ENCODE measurements at regions not wholly inside any gene's neighbourhood (a gene's known extent, or its start where the extent isn't known, plus 50 kb on each side); places are given as distances from the start of the nearest gene placed in this dataset.

DNA sequence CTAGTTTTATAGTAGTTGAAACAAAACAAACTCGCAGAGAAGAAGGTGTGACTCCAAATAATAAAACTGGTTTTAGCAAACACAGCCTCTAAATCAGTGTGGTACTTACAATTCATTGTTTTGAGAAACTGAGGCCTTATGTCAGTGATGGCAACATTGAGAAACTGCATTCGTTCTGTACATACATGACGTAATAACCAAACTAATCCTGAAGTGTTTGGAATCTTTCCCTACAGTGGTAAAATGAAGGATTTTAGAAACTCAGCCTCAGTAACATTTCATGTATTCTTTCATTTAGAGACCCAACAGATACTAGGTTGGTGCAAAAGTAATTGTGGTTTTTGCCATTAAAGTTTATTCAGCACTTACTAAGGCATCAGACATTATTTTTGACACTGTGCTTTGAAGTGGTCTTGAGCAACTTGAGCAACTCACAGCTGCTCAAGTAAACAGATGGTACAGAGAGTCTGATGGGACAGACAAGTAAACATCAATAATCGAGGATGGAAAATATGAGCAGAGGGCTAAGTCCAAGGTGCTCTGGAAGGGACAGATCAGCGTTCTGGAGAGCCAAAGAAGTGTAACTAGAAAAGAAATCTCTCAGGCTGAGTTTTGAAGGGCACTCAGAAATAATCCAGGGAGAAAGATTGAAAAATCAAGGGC lies 390.8 kb upstream of the BOD1L1 start:
- no CpG with 5 or more reads among the region's 5 CpGs for WGBS (ENCODE audit: extremely low coverage, insufficient coverage, insufficient read length)
- no peak overlapping the region for H4K91ac ChIP-seq (ENCODE audit: low read depth, low read length)

DNA sequence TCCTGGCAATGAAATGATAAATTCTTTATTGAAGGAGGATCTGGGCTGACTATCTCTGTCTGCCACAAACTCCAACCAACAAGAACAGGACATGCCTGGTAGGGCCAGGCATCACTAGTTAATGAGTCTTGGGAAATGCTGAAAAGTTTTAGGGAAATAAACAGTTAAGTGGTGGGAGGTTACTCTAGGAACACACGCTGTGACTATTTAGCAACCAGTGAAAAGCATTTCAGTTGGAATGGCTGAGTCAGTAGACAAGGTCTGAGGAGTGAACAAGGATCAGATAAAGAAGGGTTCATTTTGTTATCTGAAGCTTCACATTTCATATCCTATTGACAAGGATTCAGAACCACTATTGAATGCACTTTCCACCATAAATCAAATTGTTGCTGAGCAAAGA lies 394.9 kb upstream of the BOD1L1 start:
- no peaks in the 10 kb centered on the region for H3K27me3 ChIP-seq (ENCODE audit: insufficient read depth, low read length)
- H3K9ac ChIP-seq (ENCODE audit: low read length) = no peak overlapping the region
- H2BK12ac ChIP-seq (ENCODE audit: low read length) = no peak overlapping the region
- H3K4me1 ChIP-seq (ENCODE audit: control insufficient read depth in 1 of 2, insufficient read depth in 2 of 2, low read length in 2 of 2) = no peaks in the 10 kb centered on the region
- no peak overlapping the region for H2AK5ac ChIP-seq (ENCODE audit: low read length)
- H3K18ac ChIP-seq (ENCODE audit: low read length) = no peak overlapping the region
- H3K79me1 ChIP-seq (ENCODE audit: low read length) = no peaks in the 10 kb centered on the region
- H3K9me3 ChIP-seq (ENCODE audit: insufficient read depth, low read depth, low read length) = no peaks in the 10 kb centered on the region
- no peaks in the 10 kb centered on the region for H3K36me3 ChIP-seq (ENCODE audit: control insufficient read depth in 1 of 2, insufficient read depth in 2 of 2, low read length in 2 of 2)
- H2AFZ ChIP-seq (ENCODE audit: insufficient read depth, low read length, poor library complexity) = no peak overlapping the region
- no peak overlapping the region for H4K91ac ChIP-seq (ENCODE audit: low read depth, low read length)
- no peak overlapping the region for H3K27ac ChIP-seq (ENCODE audit: low read depth, low read length)
- DNase-seq = no peak
- H3K4ac ChIP-seq (ENCODE audit: low read depth, low read length) = no peak overlapping the region
- H3K14ac ChIP-seq (ENCODE audit: low read length) = no peak overlapping the region
- H4K12ac ChIP-seq (ENCODE audit: low read depth, low read length) = no peak overlapping the region
- H4K8ac ChIP-seq (ENCODE audit: low read depth, low read length) = no peak overlapping the region
- no peak overlapping the region for H3K4me2 ChIP-seq (ENCODE audit: low read length)
- no peak overlapping the region for H3K23ac ChIP-seq (ENCODE audit: low read length)
- H3K79me2 ChIP-seq (ENCODE audit: control insufficient read depth, insufficient read depth, low read length, poor library complexity) = no peaks in the 10 kb centered on the region
- no peak overlapping the region for H3K4me3 ChIP-seq (ENCODE audit: low read depth, low read length)
- WGBS (ENCODE audit: extremely low coverage, insufficient coverage, insufficient read length) = no CpG with 5 or more reads among the region's 1 CpG
- no peak overlapping the region for H2BK5ac ChIP-seq (ENCODE audit: low read depth, low read length, poor library complexity)
- no peak overlapping the region for H2BK120ac ChIP-seq (ENCODE audit: insufficient read depth, low read length, poor library complexity)

More for the DNA sequence above, 390.8 kb upstream of the BOD1L1 start:
- H2BK12ac ChIP-seq (ENCODE audit: low read length) = no peak overlapping the region
- H3K9ac ChIP-seq (ENCODE audit: low read length) = no peak overlapping the region
- H3K27ac ChIP-seq (ENCODE audit: low read depth, low read length) = no peak overlapping the region
- no peak overlapping the region for H3K4me3 ChIP-seq (ENCODE audit: low read depth, low read length)
- H2BK5ac ChIP-seq (ENCODE audit: low read depth, low read length, poor library complexity) = no peak overlapping the region
- H3K4me1 ChIP-seq (ENCODE audit: control insufficient read depth in 1 of 2, insufficient read depth in 2 of 2, low read length in 2 of 2) = no peaks in the 10 kb centered on the region
- no peak overlapping the region for H2AK5ac ChIP-seq (ENCODE audit: low read length)
- DNase-seq = no peak
- H3K23ac ChIP-seq (ENCODE audit: low read length) = no peak overlapping the region
- no peak overlapping the region for H2AFZ ChIP-seq (ENCODE audit: insufficient read depth, low read length, poor library complexity)
- no peak overlapping the region for H4K12ac ChIP-seq (ENCODE audit: low read depth, low read length)
- H3K36me3 ChIP-seq (ENCODE audit: control insufficient read depth in 1 of 2, insufficient read depth in 2 of 2, low read length in 2 of 2) = no peaks in the 10 kb centered on the region
- no peak overlapping the region for H3K18ac ChIP-seq (ENCODE audit: low read length)
- H3K79me2 ChIP-seq (ENCODE audit: control insufficient read depth, insufficient read depth, low read length, poor library complexity) = no peaks in the 10 kb centered on the region
- no peak overlapping the region for H4K8ac ChIP-seq (ENCODE audit: low read depth, low read length)
- no peak overlapping the region for H3K4me2 ChIP-seq (ENCODE audit: low read length)
- no peak overlapping the region for H3K14ac ChIP-seq (ENCODE audit: low read length)
- H3K79me1 ChIP-seq (ENCODE audit: low read length) = no peaks in the 10 kb centered on the region
- no peak overlapping the region for H2BK120ac ChIP-seq (ENCODE audit: insufficient read depth, low read length, poor library complexity)
- H3K4ac ChIP-seq (ENCODE audit: low read depth, low read length) = no peak overlapping the region
- H3K9me3 ChIP-seq (ENCODE audit: insufficient read depth, low read depth, low read length) = no peaks in the 10 kb centered on the region
- no peaks in the 10 kb centered on the region for H3K27me3 ChIP-seq (ENCODE audit: insufficient read depth, low read length)

DNA sequence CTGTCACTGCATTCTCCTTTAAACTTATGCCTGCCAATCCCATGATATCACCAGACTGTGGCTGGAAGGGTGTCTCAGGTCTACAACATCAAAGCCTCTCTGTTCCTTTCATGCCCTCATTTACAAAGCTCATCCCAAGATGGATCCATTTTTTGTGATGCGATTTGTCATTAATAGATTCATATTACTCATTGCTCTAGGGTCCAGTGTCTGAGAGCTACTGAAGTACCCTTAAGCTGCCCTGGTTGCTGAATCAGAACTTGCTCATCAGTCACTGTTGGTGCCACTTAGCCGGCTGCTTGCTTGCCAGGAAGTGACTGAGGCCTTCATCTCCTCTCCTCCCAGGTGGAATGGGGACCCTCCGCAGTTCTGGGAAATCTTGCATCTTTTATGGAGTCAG lies 395.5 kb upstream of the BOD1L1 start:
- H4K8ac ChIP-seq (ENCODE audit: low read depth, low read length) = no peak overlapping the region
- whole genome bisulfite sequencing (ENCODE audit: extremely low coverage, insufficient coverage, insufficient read length) = no CpG with 5 or more reads among the region's 3 CpGs
- no peaks in the 10 kb centered on the region for H3K4me1 ChIP-seq (ENCODE audit: control insufficient read depth in 1 of 2, insufficient read depth in 2 of 2, low read length in 2 of 2)
- H2AK5ac ChIP-seq (ENCODE audit: low read length) = no peak overlapping the region
- H3K4me2 ChIP-seq (ENCODE audit: low read length) = no peak overlapping the region
- H3K79me2 ChIP-seq (ENCODE audit: control insufficient read depth, insufficient read depth, low read length, poor library complexity) = no peaks in the 10 kb centered on the region
- no peaks in the 10 kb centered on the region for H3K9me3 ChIP-seq (ENCODE audit: insufficient read depth, low read depth, low read length)
- no peak overlapping the region for H2AFZ ChIP-seq (ENCODE audit: insufficient read depth, low read length, poor library complexity)
- no peak overlapping the region for H3K18ac ChIP-seq (ENCODE audit: low read length)
- H4K91ac ChIP-seq (ENCODE audit: low read depth, low read length) = no peak overlapping the region
- H3K27ac ChIP-seq (ENCODE audit: low read depth, low read length) = no peak overlapping the region
- no peak overlapping the region for H4K12ac ChIP-seq (ENCODE audit: low read depth, low read length)
- H3K79me1 ChIP-seq (ENCODE audit: low read length) = no peaks in the 10 kb centered on the region
- H2BK120ac ChIP-seq (ENCODE audit: insufficient read depth, low read length, poor library complexity) = no peak overlapping the region
- no peak overlapping the region for H3K9ac ChIP-seq (ENCODE audit: low read length)
- H3K14ac ChIP-seq (ENCODE audit: low read length) = no peak overlapping the region
- H3K4me3 ChIP-seq (ENCODE audit: low read depth, low read length) = no peak overlapping the region
- no peak overlapping the region for H3K23ac ChIP-seq (ENCODE audit: low read length)
- DNase-seq = no peak
- H2BK12ac ChIP-seq (ENCODE audit: low read length) = no peak overlapping the region
- no peak overlapping the region for H2BK5ac ChIP-seq (ENCODE audit: low read depth, low read length, poor library complexity)
- H3K27me3 ChIP-seq (ENCODE audit: insufficient read depth, low read length) = no peaks in the 10 kb centered on the region
- H3K36me3 ChIP-seq (ENCODE audit: control insufficient read depth in 1 of 2, insufficient read depth in 2 of 2, low read length in 2 of 2) = no peaks in the 10 kb centered on the region
- H3K4ac ChIP-seq (ENCODE audit: low read depth, low read length) = no peak overlapping the region

DNA sequence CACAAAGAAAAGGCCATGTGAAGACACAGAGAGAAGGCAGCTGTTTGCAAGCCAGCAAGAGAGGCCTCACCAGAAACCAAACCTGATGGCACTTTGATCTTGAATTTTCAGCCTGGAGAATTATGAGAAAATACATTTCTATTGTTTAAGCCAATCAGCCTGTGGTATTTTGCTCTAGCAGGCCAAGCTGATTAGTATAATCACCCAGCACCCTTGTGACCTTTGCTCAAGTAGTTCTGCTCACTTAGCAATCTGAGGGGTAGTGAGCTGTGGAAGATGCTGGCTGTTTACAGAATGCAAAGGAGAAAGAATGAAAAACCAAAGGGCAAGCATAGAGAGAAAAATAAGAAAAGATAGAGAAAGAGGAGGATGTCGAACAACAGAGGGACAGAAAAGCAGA lies 396.4 kb upstream of the BOD1L1 start:
- Histone ChIP-seq H4K8ac (ENCODE audit: low read depth, low read length) (no peak overlapping the region), H3K36me3 (ENCODE audit: control insufficient read depth in 1 of 2, insufficient read depth in 2 of 2, low read length in 2 of 2) (no peaks in the 10 kb centered on the region), H3K27me3 (ENCODE audit: insufficient read depth, low read length) (no peaks in the 10 kb centered on the region), H3K4me3 (ENCODE audit: low read depth, low read length) (no peak overlapping the region), H3K27ac (ENCODE audit: low read depth, low read length) (no peak overlapping the region), H3K79me1 (ENCODE audit: low read length) (no peaks in the 10 kb centered on the region), H2AFZ (ENCODE audit: insufficient read depth, low read length, poor library complexity) (no peak overlapping the region), H2BK5ac (ENCODE audit: low read depth, low read length, poor library complexity) (no peak overlapping the region), H3K9me3 (ENCODE audit: insufficient read depth, low read depth, low read length) (no peaks in the 10 kb centered on the region), H3K18ac (ENCODE audit: low read length) (no peak overlapping the region), H3K4me2 (ENCODE audit: low read length) (no peak overlapping the region), H4K12ac (ENCODE audit: low read depth, low read length) (no peak overlapping the region), H3K14ac (ENCODE audit: low read length) (no peak overlapping the region), H4K91ac (ENCODE audit: low read depth, low read length) (no peak overlapping the region), H3K4ac (ENCODE audit: low read depth, low read length) (no peak overlapping the region), H3K9ac (ENCODE audit: low read length) (no peak overlapping the region), H3K4me1 (ENCODE audit: control insufficient read depth in 1 of 2, insufficient read depth in 2 of 2, low read length in 2 of 2) (no peaks in the 10 kb centered on the region), H2BK12ac (ENCODE audit: low read length) (no peak overlapping the region), H3K79me2 (ENCODE audit: control insufficient read depth, insufficient read depth, low read length, poor library complexity) (no peaks in the 10 kb centered on the region), H2AK5ac (ENCODE audit: low read length) (no peak overlapping the region), H3K23ac (ENCODE audit: low read length) (no peak overlapping the region), H2BK120ac (ENCODE audit: insufficient read depth, low read length, poor library complexity) (no peak overlapping the region)
- no peak for DNase-seq
- WGBS (ENCODE audit: extremely low coverage, insufficient coverage, insufficient read length) = no CpG with 5 or more reads among the region's 1 CpG

Data from trophoblast cell (in vitro differentiated cells and primary cell).